HEK293 (cell line): ENCODE measurements at regions not wholly inside any gene's neighbourhood (a gene's known extent, or its start where the extent isn't known, plus 50 kb on each side); places are given as distances from the start of the nearest gene placed in this dataset.

Experiments
- CTCF ChIA-PET: fragments of 350-600 bp; formaldehyde crosslinking; extraction: SDS; loops from one replicate; lab custom pipeline; 2021; ENCODE audit warnings: antibody characterized with exemption; lab: Yijun Ruan, JAX
- POLR2A ChIA-PET: fragments of 300-600 bp; formaldehyde crosslinking; extraction: SDS; loops from one replicate; lab custom pipeline; 2020; ENCODE audit warnings: antibody characterized with exemption, inconsistent platforms; lab: Yijun Ruan, JAX
- H3K27ac ChIP-seq: fragments of 200-500 bp; sonication (Bioruptor generic); 2 replicates; pipeline ENCODE4 v1.5.1; 2014; ENCODE audit warnings: low read depth, low read length, control low read depth, inconsistent platforms; ENCODE audit errors: extremely low read depth
- H3K36me3 ChIP-seq, 2 experiments: fragments of 200-500 bp in 1 of 2; sonication (Bioruptor generic) in 1 of 2; 1 replicate in 1 of 2; 2 replicates in 1 of 2; pipeline ENCODE4 v1.5.1; 2014 to 2017; ENCODE audit warnings: inconsistent platforms in 2 of 2, low read length in 2 of 2; ENCODE audit not compliant: control insufficient read depth in 2 of 2, insufficient read depth in 1 of 2
- H3K4me1 ChIP-seq: fragments of 200-500 bp; sonication (Bioruptor generic); 2 replicates; pipeline ENCODE4 v1.5.1; 2014; ENCODE audit warnings: mild to moderate bottlenecking, low read length, inconsistent platforms; ENCODE audit not compliant: control insufficient read depth, insufficient read depth
- H3K4me3 ChIP-seq: 2 replicates; pipeline ENCODE4 v1.5.1; 2011; ENCODE audit warnings: low read depth, mild to moderate bottlenecking, control low read depth, low read length, moderate library complexity
- H3K9me3 ChIP-seq: fragments of 200-500 bp; sonication (Bioruptor generic); 2 replicates; pipeline ENCODE4 v1.5.1; 2014; ENCODE audit warnings: low read depth, low read length, inconsistent platforms; ENCODE audit not compliant: control insufficient read depth, insufficient read depth
- EGR2 ChIP-seq: fragments of 450-650 bp; formaldehyde crosslinking; IDR thresholded peaks from 2 replicates; pipeline ENCODE4 v1.5.1; 2016; ENCODE audit warnings: low read depth, missing biosample characterization, missing genetic modification characterization
- GLI4 ChIP-seq: fragments of 450-650 bp; formaldehyde crosslinking; IDR thresholded peaks from 2 replicates; pipeline ENCODE4 v1.5.1; 2016; ENCODE audit warnings: missing biosample characterization, missing genetic modification characterization
- GLIS1 ChIP-seq: fragments of 450-650 bp; formaldehyde crosslinking; IDR thresholded peaks from 2 replicates; pipeline ENCODE4 v1.5.1; 2016; ENCODE audit warnings: missing biosample characterization, missing genetic modification characterization
- OVOL3 ChIP-seq: fragments of 450-650 bp; formaldehyde crosslinking; IDR thresholded peaks from 2 replicates; pipeline ENCODE4 v1.5.1; 2016; ENCODE audit warnings: missing biosample characterization, missing genetic modification characterization
- SETDB1 ChIP-seq: IDR thresholded peaks from one replicate; pipeline ENCODE4 v1.6.1; 2017; ENCODE audit warnings: mild to moderate bottlenecking, low read length, moderate library complexity, mixed read lengths; ENCODE audit not compliant: insufficient read length
- TCF7L2 ChIP-seq: IDR thresholded peaks from 2 replicates; pipeline ENCODE4 v1.6.1; 2011; ENCODE audit warnings: low read depth, mild to moderate bottlenecking, inconsistent platforms, low read length, moderate library complexity, borderline replicate concordance
- ZBTB10 ChIP-seq: fragments of 450-650 bp; formaldehyde crosslinking; IDR thresholded peaks from 2 replicates; pipeline ENCODE4 v1.5.1; 2016; ENCODE audit warnings: missing biosample characterization, missing genetic modification characterization
- ZNF48 ChIP-seq: fragments of 450-650 bp; formaldehyde crosslinking; IDR thresholded peaks from 2 replicates; pipeline ENCODE4 v1.5.1; 2016; ENCODE audit warnings: missing biosample characterization, missing genetic modification characterization
- ZNF677 ChIP-seq: fragments of 450-650 bp; IDR thresholded peaks from 2 replicates; pipeline ENCODE4 v1.5.0; 2018; ENCODE audit warnings: missing biosample characterization, mild to moderate bottlenecking, missing genetic modification characterization, moderate library complexity
- ZNF785 ChIP-seq: fragments of 450-650 bp; formaldehyde crosslinking; IDR thresholded peaks from 2 replicates; pipeline ENCODE4 v1.5.1; 2016; ENCODE audit warnings: missing biosample characterization, missing genetic modification characterization
- ZNF792 ChIP-seq: fragments of 450-650 bp; formaldehyde crosslinking; IDR thresholded peaks from 2 replicates; pipeline ENCODE4 v1.5.1; 2016; ENCODE audit warnings: missing biosample characterization, missing genetic modification characterization
- ZSCAN16 ChIP-seq: fragments of 450-650 bp; formaldehyde crosslinking; IDR thresholded peaks from 2 replicates; pipeline ENCODE4 v1.5.1; 2016; ENCODE audit warnings: missing biosample characterization, missing genetic modification characterization
- TF ChIP-seq, protein P1 (sequence below): fragments of 450-650 bp; formaldehyde crosslinking; IDR thresholded peaks from 2 replicates; pipeline ENCODE4 v1.5.1; 2016; ENCODE audit warnings: missing biosample characterization, missing genetic modification characterization, borderline replicate concordance
- TF ChIP-seq, protein P2 (sequence below): fragments of 450-650 bp; formaldehyde crosslinking; IDR thresholded peaks from 2 replicates; pipeline ENCODE4 v1.5.1; 2016; ENCODE audit warnings: missing biosample characterization, missing genetic modification characterization
- TF ChIP-seq, protein P3 (sequence below): fragments of 450-650 bp; formaldehyde crosslinking; IDR thresholded peaks from 2 replicates; pipeline ENCODE4 v1.5.1; 2016; ENCODE audit warnings: missing biosample characterization, missing genetic modification characterization
- TF ChIP-seq, protein P4 (sequence below): fragments of 450-650 bp; IDR thresholded peaks from 2 replicates; pipeline ENCODE4 v1.5.1; 2018; ENCODE audit warnings: missing biosample characterization, missing genetic modification characterization

GRCh38 chr17:69945698-69946185 lies 129.3 kb upstream of the KCNJ16 start:
- Histone ChIP-seq H3K27ac (no peak overlapping the region), H3K4me3 (no peak overlapping the region), H3K4me1 (peaks cover 12% of the 10 kb centered on the region), H3K36me3 (no peaks in the 10 kb centered on the region), H3K9me3 (no peaks in the 10 kb centered on the region)
- ChIA-PET POLR2A (no interaction called here), CTCF (interaction anchor here (0.6 to 1.7 kb wide), 2 partner anchors 49 to 339 kb away, joined by 3 to 4 read pairs; no protein-coding TSS in a partner anchor)
- TF ChIP-seq ZNF48 (tag by site-specific recombination) (no peak), OVOL3 (tag by site-specific recombination) (no peak), ZNF677 (no peak), ZNF792 (no peak), TCF7L2 (no peak), ZBTB10 (tag by site-specific recombination) (no peak), GLIS1 (tag by site-specific recombination) (no peak)
- TF ChIP-seq, protein P1, sequence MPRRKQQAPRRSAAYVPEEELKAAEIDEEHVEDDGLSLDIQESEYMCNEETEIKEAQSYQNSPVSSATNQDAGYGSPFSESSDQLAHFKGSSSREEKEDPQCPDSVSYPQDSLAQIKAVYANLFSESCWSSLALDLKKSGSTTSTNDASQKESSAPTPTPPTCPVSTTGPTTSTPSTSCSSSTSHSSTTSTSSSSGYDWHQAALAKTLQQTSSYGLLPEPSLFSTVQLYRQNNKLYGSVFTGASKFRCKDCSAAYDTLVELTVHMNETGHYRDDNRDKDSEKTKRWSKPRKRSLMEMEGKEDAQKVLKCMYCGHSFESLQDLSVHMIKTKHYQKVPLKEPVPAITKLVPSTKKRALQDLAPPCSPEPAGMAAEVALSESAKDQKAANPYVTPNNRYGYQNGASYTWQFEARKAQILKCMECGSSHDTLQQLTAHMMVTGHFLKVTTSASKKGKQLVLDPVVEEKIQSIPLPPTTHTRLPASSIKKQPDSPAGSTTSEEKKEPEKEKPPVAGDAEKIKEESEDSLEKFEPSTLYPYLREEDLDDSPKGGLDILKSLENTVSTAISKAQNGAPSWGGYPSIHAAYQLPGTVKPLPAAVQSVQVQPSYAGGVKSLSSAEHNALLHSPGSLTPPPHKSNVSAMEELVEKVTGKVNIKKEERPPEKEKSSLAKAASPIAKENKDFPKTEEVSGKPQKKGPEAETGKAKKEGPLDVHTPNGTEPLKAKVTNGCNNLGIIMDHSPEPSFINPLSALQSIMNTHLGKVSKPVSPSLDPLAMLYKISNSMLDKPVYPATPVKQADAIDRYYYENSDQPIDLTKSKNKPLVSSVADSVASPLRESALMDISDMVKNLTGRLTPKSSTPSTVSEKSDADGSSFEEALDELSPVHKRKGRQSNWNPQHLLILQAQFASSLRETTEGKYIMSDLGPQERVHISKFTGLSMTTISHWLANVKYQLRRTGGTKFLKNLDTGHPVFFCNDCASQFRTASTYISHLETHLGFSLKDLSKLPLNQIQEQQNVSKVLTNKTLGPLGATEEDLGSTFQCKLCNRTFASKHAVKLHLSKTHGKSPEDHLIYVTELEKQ (tag by site-specific recombination) = no peak
- TF ChIP-seq, protein P2, sequence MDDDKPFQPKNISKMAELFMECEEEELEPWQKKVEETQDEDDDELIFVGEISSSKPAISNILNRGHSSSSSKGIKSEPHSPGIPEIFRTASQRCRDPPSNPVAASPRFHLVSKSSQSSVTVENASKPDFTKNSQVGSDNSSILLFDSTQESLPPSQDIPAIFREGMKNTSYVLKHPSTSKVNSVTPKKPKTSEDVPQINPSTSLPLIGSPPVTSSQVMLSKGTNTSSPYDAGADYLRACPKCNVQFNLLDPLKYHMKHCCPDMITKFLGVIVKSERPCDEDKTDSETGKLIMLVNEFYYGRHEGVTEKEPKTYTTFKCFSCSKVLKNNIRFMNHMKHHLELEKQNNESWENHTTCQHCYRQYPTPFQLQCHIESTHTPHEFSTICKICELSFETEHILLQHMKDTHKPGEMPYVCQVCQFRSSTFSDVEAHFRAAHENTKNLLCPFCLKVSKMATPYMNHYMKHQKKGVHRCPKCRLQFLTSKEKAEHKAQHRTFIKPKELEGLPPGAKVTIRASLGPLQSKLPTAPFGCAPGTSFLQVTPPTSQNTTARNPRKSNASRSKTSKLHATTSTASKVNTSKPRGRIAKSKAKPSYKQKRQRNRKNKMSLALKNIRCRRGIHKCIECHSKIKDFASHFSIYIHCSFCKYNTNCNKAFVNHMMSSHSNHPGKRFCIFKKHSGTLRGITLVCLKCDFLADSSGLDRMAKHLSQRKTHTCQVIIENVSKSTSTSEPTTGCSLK (tag by site-specific recombination) = no peak
- TF ChIP-seq, protein P3, sequence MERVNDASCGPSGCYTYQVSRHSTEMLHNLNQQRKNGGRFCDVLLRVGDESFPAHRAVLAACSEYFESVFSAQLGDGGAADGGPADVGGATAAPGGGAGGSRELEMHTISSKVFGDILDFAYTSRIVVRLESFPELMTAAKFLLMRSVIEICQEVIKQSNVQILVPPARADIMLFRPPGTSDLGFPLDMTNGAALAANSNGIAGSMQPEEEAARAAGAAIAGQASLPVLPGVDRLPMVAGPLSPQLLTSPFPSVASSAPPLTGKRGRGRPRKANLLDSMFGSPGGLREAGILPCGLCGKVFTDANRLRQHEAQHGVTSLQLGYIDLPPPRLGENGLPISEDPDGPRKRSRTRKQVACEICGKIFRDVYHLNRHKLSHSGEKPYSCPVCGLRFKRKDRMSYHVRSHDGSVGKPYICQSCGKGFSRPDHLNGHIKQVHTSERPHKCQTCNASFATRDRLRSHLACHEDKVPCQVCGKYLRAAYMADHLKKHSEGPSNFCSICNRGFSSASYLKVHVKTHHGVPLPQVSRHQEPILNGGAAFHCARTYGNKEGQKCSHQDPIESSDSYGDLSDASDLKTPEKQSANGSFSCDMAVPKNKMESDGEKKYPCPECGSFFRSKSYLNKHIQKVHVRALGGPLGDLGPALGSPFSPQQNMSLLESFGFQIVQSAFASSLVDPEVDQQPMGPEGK (tag by site-specific recombination) = no peak

DNA sequence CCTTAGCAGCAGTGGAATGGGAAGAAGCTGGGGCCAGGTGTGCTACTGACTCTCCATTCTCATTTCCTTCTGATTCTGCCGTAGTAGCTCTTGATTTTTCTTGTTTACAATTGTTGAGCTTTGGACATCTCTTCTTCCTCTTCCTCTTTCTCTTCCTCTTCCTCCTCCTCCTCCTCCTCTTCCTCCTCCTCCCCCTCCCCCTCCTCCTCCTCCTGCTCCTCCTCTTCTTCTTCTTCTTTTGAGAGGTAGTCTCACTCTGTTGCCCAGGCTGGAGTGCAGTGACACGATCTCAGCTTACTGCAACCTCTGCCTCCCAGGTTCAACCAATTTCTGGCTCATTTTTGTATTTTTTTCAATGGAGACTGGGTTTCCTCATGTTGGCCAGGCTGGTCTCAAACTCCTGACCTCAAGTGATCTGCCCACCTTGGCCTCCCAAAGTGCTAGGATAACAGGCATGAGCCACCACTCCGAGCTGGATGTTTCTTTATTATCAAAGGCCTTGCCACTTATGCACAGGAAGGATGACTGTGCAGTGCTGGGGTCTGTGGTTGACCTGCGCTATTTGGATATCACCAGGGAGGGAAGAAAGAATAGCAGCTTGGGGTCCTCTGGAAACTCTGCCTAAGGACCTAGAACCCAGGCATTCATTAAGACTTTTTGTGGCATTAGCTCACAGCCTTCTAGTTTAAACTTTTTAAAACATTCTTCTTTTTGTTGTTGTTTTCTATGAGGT lies 127.8 kb upstream of the KCNJ16 start:
- CTCF ChIA-PET = interaction anchor here (0.6 to 0.9 kb wide), 2 partner anchors 247 to 338 kb away, joined by 3 to 4 read pairs; no protein-coding TSS in a partner anchor
- H3K9me3 ChIP-seq = no peaks in the 10 kb centered on the region
- TF ChIP-seq SETDB1 = no peak
- TF ChIP-seq ZSCAN16 (tag by site-specific recombination) = no peak
- TF ChIP-seq ZNF785 (tag by site-specific recombination) = no peak
- TF ChIP-seq, protein P4, sequence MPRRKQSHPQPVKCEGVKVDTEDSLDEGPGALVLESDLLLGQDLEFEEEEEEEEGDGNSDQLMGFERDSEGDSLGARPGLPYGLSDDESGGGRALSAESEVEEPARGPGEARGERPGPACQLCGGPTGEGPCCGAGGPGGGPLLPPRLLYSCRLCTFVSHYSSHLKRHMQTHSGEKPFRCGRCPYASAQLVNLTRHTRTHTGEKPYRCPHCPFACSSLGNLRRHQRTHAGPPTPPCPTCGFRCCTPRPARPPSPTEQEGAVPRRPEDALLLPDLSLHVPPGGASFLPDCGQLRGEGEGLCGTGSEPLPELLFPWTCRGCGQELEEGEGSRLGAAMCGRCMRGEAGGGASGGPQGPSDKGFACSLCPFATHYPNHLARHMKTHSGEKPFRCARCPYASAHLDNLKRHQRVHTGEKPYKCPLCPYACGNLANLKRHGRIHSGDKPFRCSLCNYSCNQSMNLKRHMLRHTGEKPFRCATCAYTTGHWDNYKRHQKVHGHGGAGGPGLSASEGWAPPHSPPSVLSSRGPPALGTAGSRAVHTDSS = peak; percentile 75
- no peak for TF ChIP-seq EGR2 (tag by site-specific recombination)
- TF ChIP-seq GLI4 (tag by site-specific recombination) = no peak
- H3K27ac ChIP-seq = no peak overlapping the region
- H3K4me1 ChIP-seq = peaks cover 13% of the 10 kb centered on the region
- H3K36me3 ChIP-seq = no peaks in the 10 kb centered on the region
- POLR2A ChIA-PET = interaction anchor here (0.6 kb wide), 1 partner anchor 16 kb away, joined by 6 read pairs; no protein-coding TSS in a partner anchor
- H3K4me3 ChIP-seq = no peak overlapping the region
